ENCODE measurements at regions not wholly inside any gene's neighbourhood (a gene's known extent, or its start where the extent isn't known, plus 50 kb on each side); places are given as distances from the start of the nearest gene placed in this dataset.

GRCh38 chr16:75921281-75921680 lies 195.0 kb upstream of the CPHXL start:
- TF ChIP-seq POLR2A (IDR thresholded peaks at IDR 0.05) (no peak), CTCF (IDR thresholded peaks at IDR 0.05) (no peak)
